ENCODE measurements at regions not wholly inside any gene's neighbourhood (a gene's known extent, or its start where the extent isn't known, plus 50 kb on each side); places are given as distances from the start of the nearest gene placed in this dataset.

GRCh38 chr1:227450489-227450888 is 112.9 kb upstream of the ZNF678 start:
- DNase-seq (ENCODE audit: low spot score) = no peak

DNA sequence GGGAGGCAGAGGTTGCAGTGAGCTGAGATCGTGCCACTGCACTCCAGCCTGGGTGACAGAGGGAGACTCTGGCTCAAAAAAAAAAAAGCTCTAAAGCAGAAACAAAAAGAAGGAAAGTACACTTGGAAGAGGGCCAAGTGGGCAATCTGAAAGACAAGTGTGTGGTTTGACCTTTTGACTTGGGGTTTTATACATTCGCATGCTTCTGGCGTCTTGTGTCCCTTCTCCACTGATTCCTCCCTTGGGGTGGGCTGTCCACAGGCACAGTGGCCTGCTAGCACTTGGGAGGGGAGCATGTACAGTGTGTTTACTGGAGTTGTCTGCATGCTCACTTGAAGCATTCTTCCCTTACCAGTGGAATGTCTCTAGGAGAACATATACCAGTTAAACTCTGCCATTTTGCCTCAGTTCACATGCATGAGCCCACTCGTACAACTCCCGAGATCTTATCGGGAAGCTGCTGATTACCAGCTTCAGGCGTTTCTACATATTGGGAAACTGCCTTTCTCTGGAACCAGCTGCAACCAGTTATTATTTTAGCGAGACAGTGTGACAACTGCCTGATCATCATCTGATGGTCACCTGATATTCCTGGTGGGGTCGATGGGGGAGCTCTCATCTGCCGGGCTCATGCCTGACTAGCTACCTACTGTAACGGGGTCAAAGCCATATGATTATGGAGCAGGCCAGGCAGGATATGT is 113.5 kb upstream of the ZNF678 start:
- no peak for DNase-seq (ENCODE audit: low spot score)

GRCh38 chr1:227449051-227449450 is 114.3 kb upstream of the ZNF678 start:
- DNase-seq (ENCODE audit: low spot score) = peak; percentile 51

GRCh38 chr1:227447531-227447990 is 115.8 kb upstream of the ZNF678 start:
- DNase-seq (ENCODE audit: low spot score) = no peak

DNA sequence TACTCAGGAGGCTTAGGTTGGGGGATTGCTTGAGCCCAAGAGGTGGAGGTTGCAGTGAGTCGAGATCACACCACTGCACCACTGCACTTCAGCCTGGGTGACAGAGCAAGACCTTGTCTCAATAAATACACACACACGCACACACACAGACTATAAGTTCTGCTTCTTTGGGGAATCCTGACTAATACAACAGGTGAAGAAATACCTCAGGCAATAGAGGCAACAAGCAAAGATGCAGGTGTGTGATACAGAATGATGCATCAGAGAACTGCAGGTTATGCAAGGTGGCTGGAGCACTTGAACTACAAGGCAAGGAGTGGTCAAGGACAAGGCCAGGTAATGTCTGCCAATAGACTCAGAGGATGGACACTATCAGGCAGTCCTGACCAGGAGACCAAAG is 117.6 kb upstream of the ZNF678 start:
- DNase-seq (ENCODE audit: low spot score) = no peak

GRCh38 chr1:227445092-227445674 is 118.2 kb upstream of the ZNF678 start:
- no peak for DNase-seq (ENCODE audit: low spot score)

DNA sequence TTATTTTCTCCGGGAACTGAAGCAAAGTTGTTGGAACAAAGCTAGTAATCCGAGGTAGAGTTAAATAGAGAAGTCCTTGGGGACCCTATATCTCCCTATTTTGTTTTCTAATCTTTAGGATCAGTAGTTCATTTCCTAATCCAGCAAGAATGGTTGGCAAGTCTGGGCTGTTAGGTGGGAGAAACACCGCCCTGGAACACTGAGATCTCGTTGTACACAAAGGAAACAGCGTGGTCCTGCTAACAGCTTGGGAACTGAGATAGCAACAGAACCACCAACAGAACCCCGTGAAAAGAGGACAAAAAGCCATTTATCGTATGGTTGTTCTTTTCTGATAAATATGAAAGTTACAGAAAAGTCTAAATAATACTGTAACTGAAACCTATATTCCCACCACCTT is 121.9 kb upstream of the CDC42BPA start:
- DNase-seq (ENCODE audit: low spot score) = no peak

DNA sequence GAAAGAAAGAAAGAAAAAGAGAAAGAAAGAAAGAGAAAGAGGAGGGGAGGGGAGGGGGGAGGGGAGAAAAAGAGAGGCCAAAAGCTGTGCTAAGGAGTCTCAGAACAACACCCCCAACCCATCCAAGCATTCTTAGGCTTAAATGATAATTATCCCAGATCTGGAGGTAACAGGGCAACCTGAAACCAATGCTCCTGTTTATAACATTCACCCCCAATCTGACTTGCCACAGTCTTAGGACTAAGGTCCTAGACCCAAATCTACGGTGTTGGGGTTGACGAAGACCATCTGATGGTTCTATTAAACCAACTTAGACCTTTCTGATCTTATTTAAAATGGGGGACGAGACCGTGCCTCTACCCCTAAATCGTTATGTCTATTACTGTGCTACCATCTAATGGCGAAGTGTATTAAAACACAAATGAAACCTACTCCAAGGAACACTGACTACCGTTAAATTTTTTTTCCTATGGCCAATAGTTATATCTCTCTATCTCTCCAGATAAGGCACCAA is 119.3 kb upstream of the CDC42BPA start:
- DNase-seq (ENCODE audit: low spot score) = peak; percentile 84

DNA sequence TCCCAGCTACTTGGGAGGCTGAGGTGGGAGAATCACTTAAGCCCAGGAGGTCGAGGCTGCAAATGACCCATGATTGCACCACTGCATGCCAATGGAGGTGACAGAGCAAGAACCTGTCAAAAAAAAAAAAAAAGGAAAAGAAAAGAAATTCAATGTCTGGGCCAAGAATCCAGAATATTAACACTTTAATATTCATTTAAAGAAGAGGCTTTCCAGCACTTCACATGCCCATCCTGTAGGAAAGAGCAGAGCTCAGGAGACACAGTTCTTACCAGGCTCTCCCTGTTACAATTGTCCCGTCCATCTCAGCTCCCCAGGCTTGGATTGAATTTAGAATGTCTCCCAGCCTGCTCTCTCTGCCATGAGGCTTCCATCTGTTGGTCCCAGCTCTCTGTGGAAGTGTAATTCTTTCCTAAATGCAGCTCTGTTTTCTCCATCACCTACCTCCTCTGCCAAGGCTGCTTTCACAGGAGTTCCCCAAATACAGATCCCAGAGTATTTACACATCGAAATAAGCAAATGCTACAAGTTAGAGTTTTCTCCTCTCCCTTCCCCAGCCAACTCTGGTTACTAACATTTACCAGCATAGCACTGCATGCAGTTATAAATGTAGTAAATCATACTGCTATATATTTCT is 116.6 kb upstream of the CDC42BPA start:
- DNase-seq (ENCODE audit: low spot score) = no peak

DNA sequence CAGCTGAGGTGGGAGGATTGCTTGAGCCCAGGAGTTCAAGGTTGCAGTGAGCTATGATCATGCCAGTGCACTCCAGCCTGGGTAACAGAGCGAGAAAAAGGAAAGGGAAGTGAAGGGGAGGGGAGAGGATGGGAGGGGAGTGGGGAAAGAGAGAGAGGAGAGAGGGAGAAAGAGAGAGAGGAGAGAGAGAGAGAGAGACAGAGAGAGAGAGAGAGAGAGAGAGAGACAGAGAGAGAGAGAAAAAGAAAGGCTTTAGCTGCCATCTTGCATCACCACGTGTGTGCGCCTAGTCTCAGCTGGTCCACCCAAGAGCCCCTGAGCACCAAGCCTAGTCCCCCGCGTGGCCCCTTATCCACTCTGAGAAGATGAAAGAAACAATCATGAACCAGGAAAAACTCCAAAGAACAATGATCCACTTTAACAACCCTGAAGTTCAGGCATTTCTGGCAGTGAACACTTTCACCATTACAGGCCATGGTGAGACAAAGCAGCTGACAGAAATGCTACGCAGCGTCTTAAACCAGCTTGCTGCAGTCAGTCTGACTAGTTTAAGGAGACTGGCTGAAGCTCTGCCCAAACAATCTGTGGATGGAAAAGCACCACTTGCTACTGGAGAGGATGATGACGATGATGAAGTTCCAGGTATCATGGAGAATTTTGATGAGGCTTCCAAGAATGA is 115.5 kb upstream of the CDC42BPA start:
- no peak for DNase-seq (ENCODE audit: low spot score)

- no peak for DNase-seq (ENCODE audit: low spot score)
These were observed 114.7 kb upstream of the CDC42BPA start for GRCh38 chr1:227432981-227433380.

GRCh38 chr1:227432181-227432535 is 113.9 kb upstream of the CDC42BPA start:
- no peak for DNase-seq (ENCODE audit: low spot score)

- peak; percentile 19 for DNase-seq (ENCODE audit: low spot score)
These were observed 111.4 kb upstream of the CDC42BPA start for GRCh38 chr1:227429447-227430359.

GRCh38 chr1:227428803-227429202 is 110.5 kb upstream of the CDC42BPA start:
- DNase-seq (ENCODE audit: low spot score) = peak; percentile 64

- DNase-seq (ENCODE audit: low spot score) = no peak
These were observed 109.1 kb upstream of the CDC42BPA start for GRCh38 chr1:227427411-227427810.

GRCh38 chr1:227424953-227425352 is 106.7 kb upstream of the CDC42BPA start:
- DNase-seq (ENCODE audit: low spot score) = no peak

GRCh38 chr1:227424159-227424680 is 105.9 kb upstream of the CDC42BPA start:
- no peak for DNase-seq (ENCODE audit: low spot score)

GRCh38 chr1:227422581-227422980 is 104.3 kb upstream of the CDC42BPA start:
- DNase-seq (ENCODE audit: low spot score) = no peak

DNA sequence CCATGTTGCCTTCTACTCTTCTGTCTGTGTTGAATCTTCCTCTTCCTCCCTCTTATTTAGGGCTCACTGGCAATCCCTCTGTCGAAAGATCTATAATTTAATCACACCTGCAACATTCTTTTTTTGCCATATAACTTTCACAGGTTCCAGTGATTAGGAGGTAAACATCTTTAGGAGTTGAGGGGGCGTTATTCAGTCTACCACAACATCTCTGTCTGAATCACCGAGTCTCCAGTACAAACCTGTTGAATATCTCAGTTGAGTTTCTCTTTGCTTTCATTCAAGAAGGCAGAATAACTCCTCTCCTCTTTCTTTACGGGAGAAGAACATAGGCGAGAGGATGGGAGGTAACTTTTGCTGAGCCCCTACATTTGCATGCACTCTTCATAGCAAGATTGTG is 101.9 kb upstream of the CDC42BPA start:
- DNase-seq (ENCODE audit: low spot score) = no peak

GRCh38 chr1:227417756-227418480 is 99.6 kb upstream of the CDC42BPA start:
- DNase-seq (ENCODE audit: low spot score) = no peak
